Choroid plexus epithelial cell (primary cell): ENCODE measurements at regions not wholly inside any gene's neighbourhood (a gene's known extent, or its start where the extent isn't known, plus 50 kb on each side); places are given as distances from the start of the nearest gene placed in this dataset.
"Not testable (repeated sequence)": the region's sequence is repeated elsewhere in the genome, so short reads cannot be mapped to it uniquely, and the experiment has no call there.

ENCODE experiments used
- DNase-seq: peaks from one replicate; pipeline ENCODE4 v3.0.0-alpha.2; 2010; ENCODE audit warnings: low read depth
- H3K4me3 ChIP-seq: 2 replicates; pipeline ENCODE4 v1.5.1; 2011; ENCODE audit warnings: low read depth, mild to moderate bottlenecking, control low read depth, low read length, moderate library complexity
- TF ChIP-seq, protein P1 (sequence below): conservative IDR thresholded peaks from 2 replicates; pipeline ENCODE4 v1.5.1; 2011; ENCODE audit warnings: low read depth, mild to moderate bottlenecking, control low read depth, inconsistent platforms, low read length, moderate library complexity

DNA sequence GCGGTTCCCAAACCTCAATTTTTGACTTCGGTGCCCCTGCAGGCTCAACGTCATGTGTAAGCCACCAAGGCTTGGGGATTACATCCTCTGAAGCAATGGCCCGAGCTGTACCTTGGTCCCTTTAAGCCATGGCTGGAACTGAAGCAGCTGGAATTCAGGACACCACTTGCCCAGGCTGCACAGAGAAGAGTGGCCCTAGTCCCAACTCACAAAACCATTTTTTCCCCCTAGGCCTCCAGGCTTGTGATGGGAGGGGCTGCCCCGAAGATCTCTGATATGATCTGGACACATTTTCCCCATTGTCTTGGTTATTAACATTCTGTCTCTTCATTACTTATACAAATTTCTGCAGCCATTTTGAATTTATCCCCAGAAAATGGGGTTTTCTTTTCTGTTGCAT is 233.3 kb upstream of the ADGRL4 start:
- H3K4me3 ChIP-seq, result no peak overlapping the region
- TF ChIP-seq, protein P1, sequence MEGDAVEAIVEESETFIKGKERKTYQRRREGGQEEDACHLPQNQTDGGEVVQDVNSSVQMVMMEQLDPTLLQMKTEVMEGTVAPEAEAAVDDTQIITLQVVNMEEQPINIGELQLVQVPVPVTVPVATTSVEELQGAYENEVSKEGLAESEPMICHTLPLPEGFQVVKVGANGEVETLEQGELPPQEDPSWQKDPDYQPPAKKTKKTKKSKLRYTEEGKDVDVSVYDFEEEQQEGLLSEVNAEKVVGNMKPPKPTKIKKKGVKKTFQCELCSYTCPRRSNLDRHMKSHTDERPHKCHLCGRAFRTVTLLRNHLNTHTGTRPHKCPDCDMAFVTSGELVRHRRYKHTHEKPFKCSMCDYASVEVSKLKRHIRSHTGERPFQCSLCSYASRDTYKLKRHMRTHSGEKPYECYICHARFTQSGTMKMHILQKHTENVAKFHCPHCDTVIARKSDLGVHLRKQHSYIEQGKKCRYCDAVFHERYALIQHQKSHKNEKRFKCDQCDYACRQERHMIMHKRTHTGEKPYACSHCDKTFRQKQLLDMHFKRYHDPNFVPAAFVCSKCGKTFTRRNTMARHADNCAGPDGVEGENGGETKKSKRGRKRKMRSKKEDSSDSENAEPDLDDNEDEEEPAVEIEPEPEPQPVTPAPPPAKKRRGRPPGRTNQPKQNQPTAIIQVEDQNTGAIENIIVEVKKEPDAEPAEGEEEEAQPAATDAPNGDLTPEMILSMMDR, result no peak
- DNase-seq, result no peak

DNA sequence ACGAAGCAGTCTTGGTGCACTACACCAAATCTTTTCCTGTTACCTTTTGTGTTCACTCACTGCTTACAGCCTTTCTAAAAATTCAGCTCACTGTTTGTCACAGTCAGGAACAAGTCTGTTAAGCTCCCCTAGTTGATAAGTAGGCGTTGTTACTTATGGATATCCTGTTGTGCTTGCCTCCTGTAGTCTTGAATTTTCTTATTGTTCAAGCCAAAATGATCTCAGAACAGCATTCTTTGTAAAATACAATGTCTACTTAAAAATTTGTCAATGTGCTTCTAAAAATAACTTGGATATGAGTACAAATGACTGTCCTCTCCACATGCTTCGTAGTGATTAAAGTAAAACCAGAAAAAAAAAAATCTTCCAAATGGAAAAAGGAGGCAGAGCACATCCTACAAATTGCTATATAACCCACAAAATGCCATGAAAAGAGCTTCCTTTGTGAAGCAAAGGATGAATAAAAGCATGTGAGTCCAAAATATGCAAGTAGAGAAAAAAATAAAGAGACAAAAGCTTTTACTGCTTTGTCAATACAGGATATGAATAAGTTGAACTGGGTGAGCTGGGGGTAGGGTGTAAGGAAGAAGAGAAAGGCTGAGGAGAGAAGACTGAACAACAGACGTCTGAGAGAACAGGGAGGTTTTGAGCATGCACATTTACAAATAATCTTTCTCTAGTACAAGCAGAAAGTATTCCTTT is 228.9 kb upstream of the ADGRL4 start:
- peak; percentile 37 for DNase-seq
- H3K4me3 ChIP-seq, result no peak overlapping the region
- TF ChIP-seq, protein P1, result no peak

DNA sequence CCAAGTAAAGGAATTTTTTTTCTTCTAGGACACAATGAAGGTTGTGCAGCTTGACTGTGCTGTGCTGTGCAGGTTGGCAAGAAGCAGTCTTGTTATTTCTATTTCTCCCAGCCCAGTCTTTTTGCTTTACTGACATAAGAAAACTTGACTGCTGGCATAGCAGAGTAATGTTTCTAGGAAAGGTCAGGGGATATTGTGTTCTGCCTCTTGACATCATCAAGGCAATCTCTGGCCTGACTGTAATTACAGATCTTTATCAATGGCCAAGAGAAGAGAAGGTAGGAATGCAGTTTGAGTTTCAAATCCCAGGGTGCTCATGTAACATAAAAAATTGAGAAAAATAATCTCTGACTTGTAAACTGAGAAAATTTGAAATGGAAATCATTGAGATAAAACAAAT is 226.3 kb upstream of the ADGRL4 start:
- no peak for DNase-seq
- TF ChIP-seq, protein P1, result no peak

DNA sequence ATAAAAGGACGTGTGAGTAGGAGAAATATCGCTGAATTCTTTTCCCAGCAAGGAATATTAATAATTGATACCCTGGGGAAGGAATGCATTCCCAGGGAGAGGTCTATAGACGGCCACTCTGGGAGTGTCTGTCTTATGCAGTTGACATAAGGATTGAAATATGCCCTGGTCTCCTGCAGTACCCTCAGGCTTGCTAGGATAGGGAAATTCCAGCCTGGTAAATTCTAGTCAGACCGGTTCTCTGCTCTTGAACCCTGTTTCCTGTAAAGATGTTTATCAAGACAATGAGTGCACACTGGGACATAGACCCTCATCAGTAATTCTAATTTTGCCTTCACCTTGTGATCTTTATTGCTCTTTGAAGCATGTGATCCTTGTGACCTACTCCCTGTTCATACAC is 224.2 kb upstream of the ADGRL4 start:
- not testable (repeated sequence) for DNase-seq, H3K4me3 ChIP-seq

More for the DNA sequence above, 226.3 kb upstream of the ADGRL4 start:
- H3K4me3 ChIP-seq, result no peak overlapping the region

DNA sequence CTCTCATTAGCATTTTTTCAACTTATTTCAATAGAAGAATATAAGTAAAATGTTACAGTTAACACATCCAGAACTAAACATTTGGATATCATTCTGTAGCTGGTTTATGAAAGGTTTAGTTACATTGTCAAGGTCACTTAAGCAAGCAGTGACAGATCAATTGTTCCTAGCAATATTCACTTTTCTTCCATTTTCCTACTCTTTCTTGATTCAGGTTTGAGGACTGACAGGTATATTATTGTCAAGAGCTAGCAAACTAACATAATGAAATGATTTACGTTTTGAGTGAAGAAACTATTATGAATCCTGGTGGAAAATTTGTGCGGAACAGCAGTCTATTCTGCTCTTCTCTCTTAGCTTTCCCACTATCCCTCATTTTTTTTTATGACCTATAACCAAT is 220.4 kb upstream of the ADGRL4 start:
- H3K4me3 ChIP-seq, result no peak overlapping the region
- TF ChIP-seq, protein P1, result no peak
- no peak for DNase-seq

DNA sequence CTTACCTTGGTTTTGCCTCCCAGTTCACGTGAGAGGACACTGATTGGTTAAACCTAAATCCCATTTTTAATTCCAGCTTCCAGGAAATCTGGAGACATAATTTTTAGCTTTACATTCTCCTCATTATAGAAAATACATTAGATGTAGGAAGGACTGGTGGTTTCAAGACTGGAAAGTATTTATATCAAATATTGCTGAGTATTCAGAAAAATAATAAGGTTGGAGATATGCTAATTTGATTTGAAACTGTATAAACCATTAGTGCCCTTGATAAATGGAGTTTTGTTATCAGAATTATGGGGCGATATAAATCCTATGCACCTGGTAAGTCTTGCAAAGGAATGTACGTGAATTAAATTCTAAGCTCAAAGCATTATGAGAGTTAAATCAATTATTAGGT is 218.0 kb upstream of the ADGRL4 start:
- no peak for DNase-seq
- H3K4me3 ChIP-seq, result no peak overlapping the region
- TF ChIP-seq, protein P1, result no peak

DNA sequence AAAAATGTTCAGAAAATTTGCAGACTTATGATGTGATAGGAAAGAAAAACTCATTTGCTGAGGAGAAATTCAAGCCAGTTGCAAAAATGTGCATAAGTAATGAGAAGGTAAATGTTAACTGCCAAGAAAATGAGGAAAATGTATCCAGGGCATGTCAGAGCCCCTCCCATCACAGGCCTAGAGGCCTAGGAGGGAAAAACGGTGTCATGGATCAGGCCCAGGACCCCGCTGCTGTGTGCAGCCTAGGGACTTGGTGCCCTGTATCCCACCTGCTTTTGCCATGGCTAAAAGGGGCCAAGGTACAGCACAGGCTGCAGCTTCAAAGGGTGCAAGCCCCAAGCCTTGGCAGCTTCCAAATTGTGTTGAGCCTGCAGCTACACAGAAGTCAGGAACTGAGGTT is 214.0 kb upstream of the ADGRL4 start:
- no peak overlapping the region for H3K4me3 ChIP-seq
- TF ChIP-seq, protein P1, result no peak
- DNase-seq, result no peak
